GM12878 (cell line): ENCODE measurements at regions not wholly inside any gene's neighbourhood (a gene's known extent, or its start where the extent isn't known, plus 50 kb on each side); places are given as distances from the start of the nearest gene placed in this dataset.

Experiments
- ATAC-seq: fragments of 200-7000 bp; cut with Tn5 transposase; 3 replicates; pipeline ENCODE4 v1.9.1; 2020; ENCODE audit warnings: mild to moderate bottlenecking, moderate library complexity
- BruUV-seq: library from RNA; stranded (reverse); fragments of 400-500 nt; replicated peaks from 2 replicates; lab custom pipeline; 2021; lab: Mats Ljungman, UMichigan
- CTCF ChIA-PET: fragments of 300-600 bp; sonication (Branson Sonifier 250); formaldehyde crosslinking; extraction: SDS; loops from one replicate; lab custom pipeline; 2021; ENCODE audit warnings: inconsistent platforms; lab: Yijun Ruan, JAX
- POLR2A ChIA-PET: fragments of 350-600 bp; formaldehyde crosslinking; extraction: SDS; loops from one replicate; lab custom pipeline; 2021; ENCODE audit warnings: inconsistent platforms; lab: Charles Lee
- RAD21 ChIA-PET: fragments of 300-600 bp; sonication (Branson Sonifier 250); formaldehyde crosslinking; loops from one replicate; lab custom pipeline; 2023; ENCODE audit warnings: antibody characterized with exemption; ENCODE audit not compliant: unreplicated experiment; lab: Charles Lee
- SMC1A ChIA-PET: fragments of 300-600 bp; sonication (Branson Sonifier 250); formaldehyde crosslinking; loops from one replicate; lab custom pipeline; 2023; ENCODE audit not compliant: unreplicated experiment, uncharacterized antibody; lab: Charles Lee
- DNase-seq: peaks from one replicate; pipeline ENCODE4 v3.0.0-alpha.2; 2011; ENCODE audit warnings: low read depth, low spot score
- FAIRE-seq: peaks from 3 replicates; lab custom pipeline; 2011; peaks lifted over from hg19 to GRCh38; lab: Jason Lieb, UNC
- H2AFZ ChIP-seq: 2 replicates; pipeline ENCODE4 v1.6.0; 2011; ENCODE audit warnings: low read depth, low read length, control low read depth; ENCODE audit not compliant: control insufficient read depth
- H3K27ac ChIP-seq: 2 replicates; pipeline ENCODE4 v1.5.1; 2011; ENCODE audit warnings: control low read depth; ENCODE audit not compliant: control insufficient read depth, insufficient read depth
- H3K27me3 ChIP-seq, 2 experiments: replicated peaks in 1 of 2; 2 replicates each; pipeline versions ENCODE4 v1.6.0 to v1.6.1; 2011; ENCODE audit warnings: low read length in 1 of 2; ENCODE audit not compliant: control insufficient read depth in 2 of 2, insufficient read depth in 2 of 2
- H3K36me3 ChIP-seq, 2 experiments: 2 replicates each; pipeline ENCODE4 v1.5.1; 2011; ENCODE audit warnings: low read length in 1 of 2; ENCODE audit not compliant: control insufficient read depth in 2 of 2, insufficient read depth in 2 of 2
- H3K4me1 ChIP-seq: 2 replicates; pipeline ENCODE4 v1.6.1; 2011; ENCODE audit warnings: mild to moderate bottlenecking, low read length, moderate library complexity, mixed read lengths; ENCODE audit not compliant: control insufficient read depth, insufficient read depth
- H3K4me2 ChIP-seq: 2 replicates; pipeline ENCODE4 v1.6.0; 2011; ENCODE audit warnings: control low read depth; ENCODE audit not compliant: control insufficient read depth, insufficient read depth
- H3K4me3 ChIP-seq: fragments of 200-600 bp; sonication (generic); 2 replicates; pipeline ENCODE4 v1.5.1; 2016
- H3K79me2 ChIP-seq: 2 replicates; pipeline ENCODE4 v1.6.0; 2011; ENCODE audit warnings: low read length; ENCODE audit not compliant: control insufficient read depth, insufficient read depth
- H3K9ac ChIP-seq: 2 replicates; pipeline ENCODE4 v1.8.0; 2011; ENCODE audit warnings: low read length, control low read depth, mixed read lengths; ENCODE audit not compliant: control insufficient read depth, insufficient read depth
- H3K9me3 ChIP-seq: replicated peaks from 3 replicates; pipeline ENCODE4 v1.5.1; 2011; ENCODE audit warnings: mild to moderate bottlenecking, low read length; ENCODE audit not compliant: control insufficient read depth, insufficient read depth
- H4K20me1 ChIP-seq: 2 replicates; pipeline ENCODE4 v1.6.0; 2011; ENCODE audit not compliant: control insufficient read depth, insufficient read depth
- CHD4 ChIP-seq: fragments of 200-600 bp; sonication (generic); IDR thresholded peaks from 2 replicates; pipeline ENCODE4 v1.6.1; 2016; ENCODE audit warnings: mild to moderate bottlenecking
- IRF5 ChIP-seq: fragments of 450-650 bp; IDR thresholded peaks from 2 replicates; pipeline ENCODE4 v1.6.1; 2017; ENCODE audit warnings: borderline replicate concordance
- NFXL1 ChIP-seq: fragments of 450-650 bp; IDR thresholded peaks from 2 replicates; pipeline ENCODE4 v1.6.1; 2017; ENCODE audit warnings: antibody characterized with exemption, mild to moderate bottlenecking, borderline replicate concordance
- PAX8 ChIP-seq: fragments of 450-650 bp; IDR thresholded peaks from 2 replicates; pipeline ENCODE4 v1.6.1; 2017; ENCODE audit warnings: mild to moderate bottlenecking, moderate library complexity
- POLR2AphosphoS2 ChIP-seq: IDR thresholded peaks from 2 replicates; pipeline ENCODE4 v1.6.1; 2011; ENCODE audit warnings: low read depth, mild to moderate bottlenecking, low read length, improper control_type of control experiment, moderate library complexity
- RELA ChIP-seq: fragments of 450-650 bp; IDR thresholded peaks from 2 replicates; pipeline ENCODE4 v1.8.0; 2014; ENCODE audit warnings: borderline replicate concordance; ENCODE audit not compliant: partially characterized antibody
- WGBS: methylation state at CpG from one replicate; pipeline ENCODE4 v1.1.6; 2016; ENCODE audit warnings: low lambda C conversion rate; ENCODE audit not compliant: insufficient replicate concordance, insufficient coverage; ENCODE audit errors: missing lambda C conversion rate; 5-methylcytosine and 5-hydroxymethylcytosine counted together
- in situ Hi-C: fragments of 300-500 bp; cut with MboI; formaldehyde crosslinking; loops from 9 replicates; pipeline ENCODE4 v1.14.3; 2018; ENCODE audit warnings: mixed read lengths
- intact Hi-C: fragments of 100-400 bp; cut with micrococcal nuclease; formaldehyde crosslinking; loops from one replicate; pipeline ENCODE4 v1.14.2; 2022; ENCODE audit not compliant: unreplicated experiment

DNA sequence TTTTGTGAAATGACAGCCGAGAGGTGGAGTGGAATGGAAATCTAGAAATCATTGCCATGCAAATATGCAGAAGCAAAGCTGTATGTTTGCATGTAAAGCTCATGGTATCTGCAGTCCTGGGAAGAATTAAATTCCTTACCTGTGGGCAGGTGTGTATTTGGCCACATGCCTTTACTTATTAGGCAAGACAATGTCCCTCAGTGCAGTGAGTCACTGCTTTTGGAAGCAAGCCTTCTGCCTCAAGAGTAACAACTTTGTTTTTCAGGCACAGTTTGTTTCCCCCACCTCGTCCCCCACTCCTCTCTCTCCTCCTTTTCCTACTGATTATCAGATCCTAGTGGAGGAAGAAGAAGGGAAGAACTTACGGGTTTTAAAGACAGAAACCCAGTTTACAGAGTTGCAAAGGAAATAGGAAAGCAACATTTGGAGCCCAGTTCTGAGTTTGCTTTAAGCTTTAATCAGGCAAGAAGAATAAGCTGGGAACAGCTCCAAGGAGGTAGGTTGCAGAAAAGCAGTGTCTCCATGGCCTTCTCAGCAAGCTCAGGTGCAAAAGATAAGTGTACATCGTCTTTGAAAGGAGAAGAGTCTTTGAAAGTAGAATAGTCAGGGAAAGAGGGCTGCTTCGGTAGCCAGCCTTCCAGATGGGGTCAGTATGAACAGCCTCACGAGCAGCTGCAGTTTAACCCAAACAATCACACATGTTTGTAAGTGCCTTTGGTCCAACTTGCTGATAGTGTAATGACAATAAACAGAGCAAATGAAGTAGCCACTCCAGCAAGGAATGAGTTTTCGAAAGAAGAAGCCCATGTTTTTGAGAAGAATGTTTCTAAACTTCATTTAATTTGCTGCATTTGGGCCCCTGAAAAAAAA, 190.1 kb downstream of the KLF5 start:
- H3K79me2 ChIP-seq = no peaks in the 10 kb centered on the region
- no peak for ATAC-seq
- ChIA-PET POLR2A (no interaction called here), SMC1A (interaction anchor here (0.8 kb wide), 1 partner anchor 12 kb away, joined by 4 read pairs; no protein-coding TSS in a partner anchor), RAD21 (no interaction called here), CTCF (interaction anchor here (0.6 kb wide), 1 partner anchor 30 kb away, joined by 3 read pairs; no protein-coding TSS in a partner anchor)
- H3K9me3 ChIP-seq = no peaks in the 10 kb centered on the region
- no peaks in the 10 kb centered on the region for H3K36me3 ChIP-seq
- no peak for FAIRE-seq
- no peaks in the 10 kb centered on the region for H3K4me1 ChIP-seq
- BruUV-seq = no TSS peak
- H3K27ac ChIP-seq = no peak overlapping the region
- intact Hi-C loops = no loop called here
- no peaks in the 10 kb centered on the region for H3K27me3 ChIP-seq
- 3% methylated on average over 7 of the region's 7 CpGs for WGBS
- no peak overlapping the region for H3K9ac ChIP-seq
- TF ChIP-seq RELA (no peak), IRF5 (no peak), CHD4 (no peak), POLR2AphosphoS2 (no peak), PAX8 (no peak), NFXL1 (no peak)
- in situ Hi-C loops = no loop called here
- no peak overlapping the region for H3K4me2 ChIP-seq
- H2AFZ ChIP-seq = no peak overlapping the region
- H4K20me1 ChIP-seq = no peaks in the 10 kb centered on the region
- no peak overlapping the region for H3K4me3 ChIP-seq
- DNase-seq = no peak
